ENCODE measurements at regions not wholly inside any gene's neighbourhood (a gene's known extent, or its start where the extent isn't known, plus 50 kb on each side); places are given as distances from the start of the nearest gene placed in this dataset.

DNA sequence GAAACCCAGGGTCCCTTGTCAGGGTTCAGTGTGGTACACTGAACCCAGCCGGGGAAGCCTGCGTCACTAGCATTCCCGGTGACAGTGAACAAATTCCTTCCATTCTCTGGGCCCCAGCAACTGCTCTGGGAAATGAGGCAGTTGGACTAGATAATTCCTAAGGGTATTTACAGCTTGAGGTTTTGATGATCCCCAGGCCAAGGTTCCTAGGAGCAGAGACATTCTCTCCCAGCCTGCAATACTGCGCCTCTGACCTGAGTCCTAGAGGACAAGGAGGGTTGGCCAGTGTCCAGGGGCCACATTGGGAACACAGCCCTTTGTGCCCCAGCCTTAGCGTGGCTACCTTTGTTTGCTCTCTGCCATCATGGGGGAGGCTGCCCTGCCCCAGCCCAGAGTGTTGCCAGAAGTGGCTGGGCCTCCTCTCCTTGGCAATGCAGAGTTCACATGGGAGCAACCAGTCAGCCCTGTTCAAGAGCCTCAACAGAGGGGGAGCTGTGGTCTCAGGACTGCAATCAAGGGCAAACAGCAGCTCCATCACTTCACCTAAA lies 178.2 kb downstream of the SEC61B start:
- Histone ChIP-seq H3K4me1 (ENCODE audit: insufficient read depth, low read length) (no peaks in the 10 kb centered on the region), H3K9me3 (ENCODE audit: low read length) (no peaks in the 10 kb centered on the region), H3K36me3 (replicated peaks in 1 of 2; ENCODE audit: control insufficient read depth in 1 of 2, insufficient read depth in 2 of 2, low read length in 2 of 2) (no peaks in the 10 kb centered on the region), H4K20me1 (ENCODE audit: insufficient read depth, low read length) (no peaks in the 10 kb centered on the region), H3K4me3 (replicated peaks in 1 of 3; ENCODE audit: insufficient read depth in 1 of 3, low read depth in 2 of 3, low read length in 3 of 3) (no peak overlapping the region), H2AFZ (ENCODE audit: low read length) (no peak overlapping the region), H3K4me2 (ENCODE audit: low read depth, low read length) (no peak overlapping the region), H3K9ac (ENCODE audit: insufficient read depth, low read depth, low read length) (no peak overlapping the region), H3K27ac (ENCODE audit: extremely low read length, insufficient read depth, low read length) (no peak overlapping the region), H3K79me2 (ENCODE audit: insufficient read depth, low read length) (no peaks in the 10 kb centered on the region), H3K27me3 (ENCODE audit: control insufficient read depth in 1 of 2, insufficient read depth in 2 of 2, low read length in 2 of 2) (peaks cover 0 to 4% of the 10 kb centered on the region in 2 experiments; a peak in 1 of 5 replicates)
- DNase-seq (ENCODE audit: low spot score), result no peak
- CTCF ChIA-PET (ENCODE audit: low intra/inter-chr PET ratio, low total read pairs), result no interaction called here
- no TSS peak for BruUV-seq (replicated peaks)
- peak; percentile 27; the same call in 1 of the 3 replicates for ATAC-seq
- POLR2A ChIA-PET, result no interaction called here
- TF ChIP-seq NFRKB (IDR thresholded peaks at IDR 0.05), result no peak
- TF ChIP-seq NFYC (CRISPR knock-in tag; IDR thresholded peaks at IDR 0.05), result no peak
- TF ChIP-seq, protein P1, sequence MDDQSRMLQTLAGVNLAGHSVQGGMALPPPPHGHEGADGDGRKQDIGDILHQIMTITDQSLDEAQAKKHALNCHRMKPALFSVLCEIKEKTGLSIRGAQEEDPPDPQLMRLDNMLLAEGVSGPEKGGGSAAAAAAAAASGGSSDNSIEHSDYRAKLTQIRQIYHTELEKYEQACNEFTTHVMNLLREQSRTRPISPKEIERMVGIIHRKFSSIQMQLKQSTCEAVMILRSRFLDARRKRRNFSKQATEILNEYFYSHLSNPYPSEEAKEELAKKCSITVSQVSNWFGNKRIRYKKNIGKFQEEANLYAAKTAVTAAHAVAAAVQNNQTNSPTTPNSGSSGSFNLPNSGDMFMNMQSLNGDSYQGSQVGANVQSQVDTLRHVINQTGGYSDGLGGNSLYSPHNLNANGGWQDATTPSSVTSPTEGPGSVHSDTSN (CRISPR knock-in tag; IDR thresholded peaks at IDR 0.05; ENCODE audit: borderline replicate concordance), result no peak
- TF ChIP-seq ZNF615 (CRISPR knock-in tag; IDR thresholded peaks at IDR 0.05; ENCODE audit: borderline replicate concordance), result no peak
- no peak for TF ChIP-seq ISX (CRISPR knock-in tag; conservative IDR thresholded peaks at IDR 0.05)
- no peak for TF ChIP-seq SOX13 (IDR thresholded peaks at IDR 0.05)
- no peak for TF ChIP-seq SOX13 (CRISPR knock-in tag; conservative IDR thresholded peaks at IDR 0.05 in 1 of 2, IDR thresholded peaks at IDR 0.05 in 1 of 2)
- TF ChIP-seq, protein P2, sequence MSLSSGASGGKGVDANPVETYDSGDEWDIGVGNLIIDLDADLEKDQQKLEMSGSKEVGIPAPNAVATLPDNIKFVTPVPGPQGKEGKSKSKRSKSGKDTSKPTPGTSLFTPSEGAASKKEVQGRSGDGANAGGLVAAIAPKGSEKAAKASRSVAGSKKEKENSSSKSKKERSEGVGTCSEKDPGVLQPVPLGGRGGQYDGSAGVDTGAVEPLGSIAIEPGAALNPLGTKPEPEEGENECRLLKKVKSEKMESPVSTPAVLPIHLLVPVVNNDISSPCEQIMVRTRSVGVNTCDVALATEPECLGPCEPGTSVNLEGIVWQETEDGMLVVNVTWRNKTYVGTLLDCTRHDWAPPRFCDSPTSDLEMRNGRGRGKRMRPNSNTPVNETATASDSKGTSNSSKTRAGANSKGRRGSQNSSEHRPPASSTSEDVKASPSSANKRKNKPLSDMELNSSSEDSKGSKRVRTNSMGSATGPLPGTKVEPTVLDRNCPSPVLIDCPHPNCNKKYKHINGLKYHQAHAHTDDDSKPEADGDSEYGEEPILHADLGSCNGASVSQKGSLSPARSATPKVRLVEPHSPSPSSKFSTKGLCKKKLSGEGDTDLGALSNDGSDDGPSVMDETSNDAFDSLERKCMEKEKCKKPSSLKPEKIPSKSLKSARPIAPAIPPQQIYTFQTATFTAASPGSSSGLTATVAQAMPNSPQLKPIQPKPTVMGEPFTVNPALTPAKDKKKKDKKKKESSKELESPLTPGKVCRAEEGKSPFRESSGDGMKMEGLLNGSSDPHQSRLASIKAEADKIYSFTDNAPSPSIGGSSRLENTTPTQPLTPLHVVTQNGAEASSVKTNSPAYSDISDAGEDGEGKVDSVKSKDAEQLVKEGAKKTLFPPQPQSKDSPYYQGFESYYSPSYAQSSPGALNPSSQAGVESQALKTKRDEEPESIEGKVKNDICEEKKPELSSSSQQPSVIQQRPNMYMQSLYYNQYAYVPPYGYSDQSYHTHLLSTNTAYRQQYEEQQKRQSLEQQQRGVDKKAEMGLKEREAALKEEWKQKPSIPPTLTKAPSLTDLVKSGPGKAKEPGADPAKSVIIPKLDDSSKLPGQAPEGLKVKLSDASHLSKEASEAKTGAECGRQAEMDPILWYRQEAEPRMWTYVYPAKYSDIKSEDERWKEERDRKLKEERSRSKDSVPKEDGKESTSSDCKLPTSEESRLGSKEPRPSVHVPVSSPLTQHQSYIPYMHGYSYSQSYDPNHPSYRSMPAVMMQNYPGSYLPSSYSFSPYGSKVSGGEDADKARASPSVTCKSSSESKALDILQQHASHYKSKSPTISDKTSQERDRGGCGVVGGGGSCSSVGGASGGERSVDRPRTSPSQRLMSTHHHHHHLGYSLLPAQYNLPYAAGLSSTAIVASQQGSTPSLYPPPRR (CRISPR knock-in tag; IDR thresholded peaks at IDR 0.05; ENCODE audit: borderline replicate concordance), result no peak
- TF ChIP-seq STAT5B (CRISPR knock-in tag; IDR thresholded peaks at IDR 0.05), result no peak
- no peak for TF ChIP-seq FOSL2 (CRISPR knock-in tag; IDR thresholded peaks at IDR 0.05)
- TF ChIP-seq ZMYM4 (CRISPR knock-in tag; IDR thresholded peaks at IDR 0.05), result no peak
- no peak for TF ChIP-seq BORCS8-MEF2B (CRISPR knock-in tag; IDR thresholded peaks at IDR 0.05)
- TF ChIP-seq SAFB2 (CRISPR knock-in tag; IDR thresholded peaks at IDR 0.05; ENCODE audit: borderline replicate concordance, low read depth), result no peak
- TF ChIP-seq, protein P3, sequence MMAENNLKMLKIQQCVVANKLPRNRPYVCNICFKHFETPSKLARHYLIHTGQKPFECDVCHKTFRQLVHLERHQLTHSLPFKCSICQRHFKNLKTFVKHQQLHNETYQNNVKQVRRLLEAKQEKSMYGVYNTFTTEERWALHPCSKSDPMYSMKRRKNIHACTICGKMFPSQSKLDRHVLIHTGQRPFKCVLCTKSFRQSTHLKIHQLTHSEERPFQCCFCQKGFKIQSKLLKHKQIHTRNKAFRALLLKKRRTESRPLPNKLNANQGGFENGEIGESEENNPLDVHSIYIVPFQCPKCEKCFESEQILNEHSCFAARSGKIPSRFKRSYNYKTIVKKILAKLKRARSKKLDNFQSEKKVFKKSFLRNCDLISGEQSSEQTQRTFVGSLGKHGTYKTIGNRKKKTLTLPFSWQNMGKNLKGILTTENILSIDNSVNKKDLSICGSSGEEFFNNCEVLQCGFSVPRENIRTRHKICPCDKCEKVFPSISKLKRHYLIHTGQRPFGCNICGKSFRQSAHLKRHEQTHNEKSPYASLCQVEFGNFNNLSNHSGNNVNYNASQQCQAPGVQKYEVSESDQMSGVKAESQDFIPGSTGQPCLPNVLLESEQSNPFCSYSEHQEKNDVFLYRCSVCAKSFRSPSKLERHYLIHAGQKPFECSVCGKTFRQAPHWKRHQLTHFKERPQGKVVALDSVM (CRISPR knock-in tag; IDR thresholded peaks at IDR 0.05), result no peak
- TF ChIP-seq MATR3 (CRISPR knock-in tag; IDR thresholded peaks at IDR 0.05), result no peak
- in situ Hi-C loops (cut with HindIII; ENCODE audit: extremely low pct_ligation_motif_present, low pct_unique_long_range_greater_than_20kb), result no loop called here
- intact Hi-C loops (cut with micrococcal nuclease; ENCODE audit: unreplicated experiment), result no loop called here
- 34% methylated on average over 3 of the region's 5 CpGs for WGBS (ENCODE audit: low lambda C conversion rate)
- no peak for FAIRE-seq
